HepG2 (cell line): ENCODE measurements at regions not wholly inside any gene's neighbourhood (a gene's known extent, or its start where the extent isn't known, plus 50 kb on each side); places are given as distances from the start of the nearest gene placed in this dataset.

Experiments used
- ATAC-seq: fragments of 200-7000 bp; cut with Tn5 transposase; 3 replicates; pipeline ENCODE4 v1.9.1; 2020; ENCODE audit warnings: mild to moderate bottlenecking, moderate library complexity
- BruUV-seq: library from RNA; stranded (reverse); fragments of 400-500 nt; replicated peaks from 2 replicates; lab custom pipeline; 2021; lab: Mats Ljungman, UMichigan
- CTCF ChIA-PET: fragments of 300-600 bp; formaldehyde crosslinking; extraction: SDS; loops from one replicate; lab custom pipeline; 2021; ENCODE audit warnings: low total read pairs, inconsistent platforms, low intra/inter-chr PET ratio; lab: Yijun Ruan, JAX
- POLR2A ChIA-PET: fragments of 350-600 bp; sonication (Branson Sonifier 250); formaldehyde crosslinking; loops from one replicate; lab custom pipeline; 2020; ENCODE audit warnings: antibody characterized with exemption, inconsistent platforms; lab: Yijun Ruan, JAX
- DNase-seq: peaks from one replicate; pipeline ENCODE4 v3.0.0-alpha.2; 2015; ENCODE audit warnings: low spot score
- FAIRE-seq: peaks from 3 replicates; lab custom pipeline; 2011; peaks lifted over from hg19 to GRCh38; lab: Jason Lieb, UNC
- H2AFZ ChIP-seq: one replicate; pipeline ENCODE4 v1.6.1; 2011; ENCODE audit warnings: low read length, inconsistent platforms
- H3K27ac ChIP-seq: fragments of 300-600 bp; 3 replicates; pipeline ENCODE4 v1.8.0; 2011; ENCODE audit warnings: mixed run types, mild to moderate bottlenecking, mixed read lengths, low read length, inconsistent platforms; ENCODE audit not compliant: insufficient read depth; ENCODE audit errors: extremely low read length
- H3K27me3 ChIP-seq, 2 experiments: fragments of 200-600 bp in 1 of 2; 2 replicates in 1 of 2; 3 replicates in 1 of 2; pipeline versions ENCODE4 v1.6.0 to v1.8.0; 2011; ENCODE audit warnings: low read length in 2 of 2, mild to moderate bottlenecking in 2 of 2, moderate library complexity in 2 of 2, inconsistent platforms in 1 of 2; ENCODE audit not compliant: insufficient read depth in 2 of 2, control insufficient read depth in 1 of 2
- H3K36me3 ChIP-seq, 2 experiments: fragments of 200-600 bp in 1 of 2; replicated peaks in 1 of 2; 2 replicates in 1 of 2; 3 replicates in 1 of 2; pipeline versions ENCODE4 v1.5.1 to v1.8.0; 2011; ENCODE audit warnings: low read length in 2 of 2, inconsistent platforms in 1 of 2; ENCODE audit not compliant: insufficient read depth in 2 of 2, control insufficient read depth in 1 of 2
- H3K4me1 ChIP-seq: 2 replicates; pipeline ENCODE4 v1.5.1; 2012; ENCODE audit warnings: low read length, inconsistent platforms; ENCODE audit not compliant: insufficient read depth
- H3K4me2 ChIP-seq: 2 replicates; pipeline ENCODE4 v1.6.0; 2011; ENCODE audit warnings: low read depth, low read length, inconsistent platforms
- H3K4me3 ChIP-seq, 3 experiments: fragments of 200-600 bp in 1 of 3; sonication (generic), shearing (Covaris generic) in 1 of 3; replicated peaks in 1 of 3; 2 replicates each; pipeline ENCODE4 v1.5.1; 2011 to 2016; ENCODE audit warnings: low read length in 3 of 3, inconsistent platforms in 2 of 3, low read depth in 2 of 3, mild to moderate bottlenecking in 2 of 3, control low read depth in 1 of 3, mixed read lengths in 1 of 3; ENCODE audit not compliant: insufficient read depth in 1 of 3
- H3K79me2 ChIP-seq: one replicate; pipeline ENCODE4 v1.6.1; 2011; ENCODE audit warnings: low read length, inconsistent platforms; ENCODE audit not compliant: insufficient read depth
- H3K9ac ChIP-seq: 2 replicates; pipeline ENCODE4 v1.6.0; 2011; ENCODE audit warnings: mild to moderate bottlenecking, low read depth, low read length, inconsistent platforms; ENCODE audit not compliant: insufficient read depth
- H3K9me3 ChIP-seq: 2 replicates; pipeline ENCODE4 v1.5.1; 2012; ENCODE audit warnings: mild to moderate bottlenecking, low read length
- H4K20me1 ChIP-seq: 2 replicates; pipeline ENCODE4 v1.6.0; 2011; ENCODE audit warnings: inconsistent platforms, mild to moderate bottlenecking, low read length, moderate library complexity; ENCODE audit not compliant: insufficient read depth
- ATF7 ChIP-seq, 2 experiments: fragments of 450-650 bp in 1 of 2; sonication (generic) in 1 of 2; formaldehyde crosslinking in 1 of 2; IDR thresholded peaks; 2 replicates each; pipeline versions ENCODE4 v1.4.0 to v1.6.1; 2016 to 2020; ENCODE audit warnings: antibody characterized with exemption in 1 of 2, mild to moderate bottlenecking in 1 of 2, missing genetic modification reagents in 1 of 2
- CHD2 ChIP-seq: IDR thresholded peaks from 2 replicates; pipeline ENCODE4 v1.6.1; 2011; ENCODE audit warnings: low read depth, low read length, improper control_type of control experiment
- EED ChIP-seq: sonication (generic); formaldehyde crosslinking; IDR thresholded peaks from 2 replicates; pipeline ENCODE4 v1.5.0; 2020; ENCODE audit warnings: mild to moderate bottlenecking, missing genetic modification reagents
- MAFG ChIP-seq: sonication (generic); formaldehyde crosslinking; IDR thresholded peaks from 2 replicates; pipeline ENCODE4 v1.5.1; 2020; ENCODE audit warnings: mild to moderate bottlenecking, missing genetic modification reagents
- NR3C1 ChIP-seq: sonication (generic); formaldehyde crosslinking; IDR thresholded peaks from 2 replicates; pipeline ENCODE4 v1.4.0; 2020; ENCODE audit warnings: missing genetic modification reagents
- PHF20 ChIP-seq: sonication (generic); formaldehyde crosslinking; IDR thresholded peaks from 2 replicates; pipeline ENCODE4 v1.5.0; 2020; ENCODE audit warnings: mild to moderate bottlenecking, missing genetic modification reagents
- RFXAP ChIP-seq: sonication (generic); formaldehyde crosslinking; IDR thresholded peaks from 2 replicates; pipeline ENCODE4 v1.4.0; 2020; ENCODE audit warnings: missing genetic modification reagents, borderline replicate concordance
- SSRP1 ChIP-seq: IDR thresholded peaks from 2 replicates; pipeline ENCODE4 v1.6.1; 2016; ENCODE audit warnings: control low read depth
- ZNF17 ChIP-seq: sonication (generic); formaldehyde crosslinking; IDR thresholded peaks from 2 replicates; pipeline ENCODE4 v1.5.0; 2020; ENCODE audit warnings: mild to moderate bottlenecking, missing genetic modification reagents
- ZNF720 ChIP-seq: sonication (generic); formaldehyde crosslinking; IDR thresholded peaks from 2 replicates; pipeline ENCODE4 v1.4.0; 2020; ENCODE audit warnings: missing genetic modification reagents
- ZSCAN30 ChIP-seq: sonication (generic); formaldehyde crosslinking; IDR thresholded peaks from 2 replicates; pipeline ENCODE4 v1.5.0; 2020; ENCODE audit warnings: mild to moderate bottlenecking, missing genetic modification reagents
- WGBS: methylation state at CpG from one replicate; pipeline ENCODE4 v1.1.6; 2017; ENCODE audit warnings: low lambda C conversion rate; 5-methylcytosine and 5-hydroxymethylcytosine counted together
- in situ Hi-C: cut with HindIII; loops from 2 replicates; pipeline ENCODE4 v1.10.0; 2017; ENCODE audit warnings: low pct_unique_long_range_greater_than_20kb; ENCODE audit not compliant: extremely low pct_ligation_motif_present
- intact Hi-C: fragments of 100-400 bp; cut with micrococcal nuclease; formaldehyde crosslinking; loops from one replicate; pipeline ENCODE4 v1.10.0; 2022; ENCODE audit not compliant: unreplicated experiment
- TF ChIP-seq, protein P1 (sequence below): sonication (generic); formaldehyde crosslinking; IDR thresholded peaks from 2 replicates; pipeline ENCODE4 v1.8.0; 2022; ENCODE audit warnings: low read depth, missing genetic modification reagents
- TF ChIP-seq, protein P2 (sequence below): sonication (generic); formaldehyde crosslinking; IDR thresholded peaks from 2 replicates; pipeline ENCODE4 v1.9.0; 2021; ENCODE audit warnings: missing genetic modification reagents, mild to moderate bottlenecking, borderline replicate concordance

DNA sequence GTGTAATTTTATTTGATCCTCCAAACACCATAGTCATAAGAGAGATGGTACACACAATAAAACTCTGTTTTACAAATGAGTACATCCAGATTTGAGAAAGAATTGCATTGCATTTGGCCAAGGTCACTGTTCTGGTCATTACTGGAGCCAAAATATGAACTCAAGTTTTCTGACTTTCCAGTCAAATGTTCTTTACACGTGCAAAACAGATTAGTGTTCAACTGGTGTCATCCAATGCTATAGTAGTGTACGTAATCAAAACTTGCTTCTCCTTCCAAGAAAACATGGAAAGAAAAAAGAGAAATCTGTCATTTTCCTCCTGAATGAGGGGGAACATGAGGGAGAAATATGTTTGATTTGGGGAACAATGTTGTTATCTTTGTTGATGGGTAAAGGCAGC is 291.9 kb downstream of the NAF1 start (continued):
- no peak for TF ChIP-seq ZNF720 (CRISPR knock-in tag)
- TF ChIP-seq, protein P1, sequence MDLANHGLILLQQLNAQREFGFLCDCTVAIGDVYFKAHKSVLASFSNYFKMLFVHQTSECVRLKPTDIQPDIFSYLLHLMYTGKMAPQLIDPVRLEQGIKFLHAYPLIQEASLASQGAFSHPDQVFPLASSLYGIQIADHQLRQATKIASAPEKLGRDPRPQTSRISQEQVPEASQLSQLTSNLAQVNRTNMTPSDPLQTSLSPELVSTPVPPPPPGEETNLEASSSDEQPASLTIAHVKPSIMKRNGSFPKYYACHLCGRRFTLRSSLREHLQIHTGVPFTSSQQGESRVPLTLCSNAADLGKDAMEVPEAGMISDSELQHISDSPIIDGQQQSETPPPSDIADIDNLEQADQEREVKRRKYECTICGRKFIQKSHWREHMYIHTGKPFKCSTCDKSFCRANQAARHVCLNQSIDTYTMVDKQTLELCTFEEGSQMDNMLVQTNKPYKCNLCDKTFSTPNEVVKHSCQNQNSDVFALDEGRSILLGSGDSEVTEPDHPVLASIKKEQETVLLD (CRISPR knock-in tag), result no peak
- no peak for TF ChIP-seq SSRP1 (CRISPR knock-in tag)

DNA sequence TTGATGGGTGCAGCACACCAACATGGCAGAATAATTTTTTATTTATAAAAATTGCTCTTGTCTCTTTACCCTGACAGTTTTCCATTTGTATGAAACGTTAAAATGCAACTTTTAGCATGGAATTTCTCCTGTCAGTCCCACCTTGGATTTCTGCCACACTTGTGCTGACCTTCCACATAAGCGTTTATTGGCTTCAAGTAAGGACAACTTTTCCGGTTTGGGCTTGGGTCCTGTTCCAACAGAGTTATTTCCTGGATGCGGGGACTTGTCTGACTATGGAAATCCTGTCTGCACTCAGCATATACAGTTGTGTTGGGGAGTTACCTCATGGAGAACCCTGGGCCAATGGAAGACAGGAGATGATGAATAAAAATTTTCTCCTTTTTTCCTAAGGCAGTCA is 294.7 kb downstream of the NAF1 start:
- TF ChIP-seq PHF20 (CRISPR knock-in tag) (no peak), ZSCAN30 (no peak), EED (CRISPR knock-in tag) (no peak), CHD2 (no peak), NR3C1 (CRISPR knock-in tag) (no peak), RFXAP (no peak), ATF7 (IDR thresholded peaks at IDR 0.05) (no peak), ATF7 (CRISPR knock-in tag; IDR thresholded peaks at IDR 0.05) (no peak), MAFG (CRISPR knock-in tag) (no peak), ZNF17 (CRISPR knock-in tag) (no peak)
- TF ChIP-seq, protein P2, sequence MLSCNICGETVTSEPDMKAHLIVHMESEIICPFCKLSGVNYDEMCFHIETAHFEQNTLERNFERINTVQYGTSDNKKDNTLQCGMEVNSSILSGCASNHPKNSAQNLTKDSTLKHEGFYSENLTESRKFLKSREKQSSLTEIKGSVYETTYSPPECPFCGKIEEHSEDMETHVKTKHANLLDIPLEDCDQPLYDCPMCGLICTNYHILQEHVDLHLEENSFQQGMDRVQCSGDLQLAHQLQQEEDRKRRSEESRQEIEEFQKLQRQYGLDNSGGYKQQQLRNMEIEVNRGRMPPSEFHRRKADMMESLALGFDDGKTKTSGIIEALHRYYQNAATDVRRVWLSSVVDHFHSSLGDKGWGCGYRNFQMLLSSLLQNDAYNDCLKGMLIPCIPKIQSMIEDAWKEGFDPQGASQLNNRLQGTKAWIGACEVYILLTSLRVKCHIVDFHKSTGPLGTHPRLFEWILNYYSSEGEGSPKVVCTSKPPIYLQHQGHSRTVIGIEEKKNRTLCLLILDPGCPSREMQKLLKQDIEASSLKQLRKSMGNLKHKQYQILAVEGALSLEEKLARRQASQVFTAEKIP (CRISPR knock-in tag), result no peak
- ChIA-PET POLR2A (no interaction called here), CTCF (no interaction called here)
- FAIRE-seq (no peak), DNase-seq (no peak), ATAC-seq (no peak)
- Histone ChIP-seq H3K9me3 (no peaks in the 10 kb centered on the region), H3K36me3 (no peaks in the 10 kb centered on the region), H3K79me2 (no peaks in the 10 kb centered on the region), H3K4me1 (no peaks in the 10 kb centered on the region), H3K4me2 (no peak overlapping the region), H4K20me1 (no peaks in the 10 kb centered on the region), H3K27ac (no peak overlapping the region), H3K27me3 (no peaks in the 10 kb centered on the region), H3K9ac (no peak overlapping the region), H2AFZ (no peak overlapping the region), H3K4me3 (no peak overlapping the region)
- WGBS, result 13% methylated on average over 4 of the region's 4 CpGs
- in situ Hi-C loops (no loop called here), intact Hi-C loops (no loop called here)
- no TSS peak for BruUV-seq
